ENCODE measurements at regions not wholly inside any gene's neighbourhood (a gene's known extent, or its start where the extent isn't known, plus 50 kb on each side); places are given as distances from the start of the nearest gene placed in this dataset.

- no peak for DNase-seq
Observed at GRCh38 chr4:163773940-163774339, 279.4 kb downstream of the TMA16 start.

- no peak for DNase-seq
Observed at GRCh38 chr4:163776957-163777356, 282.5 kb downstream of the TMA16 start.

- no peak for DNase-seq
Observed at GRCh38 chr4:163781726-163782125, 287.2 kb downstream of the TMA16 start.

- no peak for DNase-seq
Observed at GRCh38 chr4:163790231-163790630, 295.7 kb downstream of the TMA16 start.

GRCh38 chr4:163795885-163796284 is 301.4 kb downstream of the TMA16 start:
- no peak for DNase-seq

GRCh38 chr4:163804001-163804400 is 309.5 kb downstream of the TMA16 start:
- DNase-seq = no peak

GRCh38 chr4:163806653-163807052 is 312.2 kb downstream of the TMA16 start:
- DNase-seq = no peak

- DNase-seq = no peak
Observed at GRCh38 chr4:163808011-163808410, 313.5 kb downstream of the TMA16 start.

GRCh38 chr4:163810755-163811154 is 316.3 kb downstream of the TMA16 start:
- DNase-seq = no peak

- DNase-seq = no peak
Observed at GRCh38 chr4:163815776-163816175, 321.3 kb downstream of the TMA16 start.

- DNase-seq = no peak
Observed at GRCh38 chr4:163816494-163816893, 322.0 kb downstream of the TMA16 start.

- DNase-seq = no peak
Observed at GRCh38 chr4:163818673-163819072, 324.2 kb downstream of the TMA16 start.

- no peak for DNase-seq
Observed at GRCh38 chr4:163833669-163834068, 339.2 kb downstream of the TMA16 start.

- no peak for DNase-seq
Observed at GRCh38 chr4:163846008-163846407, 351.5 kb downstream of the TMA16 start.

GRCh38 chr4:163852246-163852645 is 357.8 kb downstream of the TMA16 start:
- no peak for DNase-seq

- DNase-seq = no peak
Observed at GRCh38 chr4:163857903-163858302, 363.4 kb downstream of the TMA16 start.

GRCh38 chr4:163858515-163858914 is 364.0 kb downstream of the TMA16 start:
- DNase-seq = no peak

- DNase-seq = no peak
Observed at GRCh38 chr4:163863082-163863481, 368.6 kb downstream of the TMA16 start.

- DNase-seq = no peak
Observed at GRCh38 chr4:163865010-163865409, 370.5 kb downstream of the TMA16 start.

- no peak for DNase-seq
Observed at GRCh38 chr4:163866728-163867315, 372.3 kb downstream of the TMA16 start.

- no peak for DNase-seq
Observed at GRCh38 chr4:163868445-163868844, 374.0 kb downstream of the TMA16 start.

GRCh38 chr4:163871078-163871477 is 376.6 kb downstream of the TMA16 start:
- DNase-seq = no peak

- DNase-seq = no peak
Observed at GRCh38 chr4:163875327-163875726, 380.8 kb downstream of the TMA16 start.

GRCh38 chr4:163878336-163879121 is 384.0 kb downstream of the TMA16 start:
- no peak for DNase-seq

GRCh38 chr4:163892417-163892816 is 397.9 kb downstream of the TMA16 start:
- DNase-seq = no peak
